Tibial nerve (tissue), 4 donors: ENCODE measurements at regions not wholly inside any gene's neighbourhood (a gene's known extent, or its start where the extent isn't known, plus 50 kb on each side); places are given as distances from the start of the nearest gene placed in this dataset.

ENCODE experiments used
- EP300 ChIP-seq, 2 donors: sonication (generic); formaldehyde crosslinking; IDR thresholded peaks; one replicate each; pipeline ENCODE4 v1.6.1; 2017; ENCODE audit warnings: antibody characterized with exemption in 2 of 2, mild to moderate bottlenecking in 1 of 2
- POLR2A ChIP-seq, 2 donors: fragments of 450-650 bp; IDR thresholded peaks; one replicate each; pipeline ENCODE4 v1.6.1; 2017; ENCODE audit warnings: antibody characterized with exemption in 2 of 2, mild to moderate bottlenecking in 2 of 2, moderate library complexity in 2 of 2
- TF ChIP-seq, protein P1 (sequence below), 5 experiments: fragments of 200-600 bp in 3 of 5; fragments of 450-650 bp in 2 of 5; sonication (generic) in 3 of 5; IDR thresholded peaks; one replicate each; pipeline ENCODE4 v1.5.1; 2016 to 2019; ENCODE audit warnings: antibody characterized with exemption in 5 of 5, mild to moderate bottlenecking in 3 of 5, moderate library complexity in 2 of 5

DNA sequence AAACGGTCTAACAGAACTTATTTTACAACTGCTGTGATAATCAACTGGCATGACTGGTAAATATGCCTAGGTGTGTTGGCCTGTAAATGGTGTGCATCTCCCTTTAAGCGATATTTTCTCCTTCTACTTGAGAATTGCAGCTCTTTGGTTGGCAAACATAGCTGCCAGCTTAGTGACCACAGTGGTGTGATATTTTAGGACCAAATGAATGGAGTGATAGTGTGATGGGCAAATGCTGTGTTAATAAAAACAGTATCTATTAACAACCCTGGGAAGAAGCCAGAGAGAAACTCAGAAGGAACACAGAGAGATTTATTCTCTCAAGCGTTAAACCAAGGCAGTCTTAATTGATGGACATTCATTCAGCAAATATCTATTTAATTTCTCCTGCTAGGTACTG, 278.4 kb downstream of the AACS start:
- TF ChIP-seq, protein P1, sequence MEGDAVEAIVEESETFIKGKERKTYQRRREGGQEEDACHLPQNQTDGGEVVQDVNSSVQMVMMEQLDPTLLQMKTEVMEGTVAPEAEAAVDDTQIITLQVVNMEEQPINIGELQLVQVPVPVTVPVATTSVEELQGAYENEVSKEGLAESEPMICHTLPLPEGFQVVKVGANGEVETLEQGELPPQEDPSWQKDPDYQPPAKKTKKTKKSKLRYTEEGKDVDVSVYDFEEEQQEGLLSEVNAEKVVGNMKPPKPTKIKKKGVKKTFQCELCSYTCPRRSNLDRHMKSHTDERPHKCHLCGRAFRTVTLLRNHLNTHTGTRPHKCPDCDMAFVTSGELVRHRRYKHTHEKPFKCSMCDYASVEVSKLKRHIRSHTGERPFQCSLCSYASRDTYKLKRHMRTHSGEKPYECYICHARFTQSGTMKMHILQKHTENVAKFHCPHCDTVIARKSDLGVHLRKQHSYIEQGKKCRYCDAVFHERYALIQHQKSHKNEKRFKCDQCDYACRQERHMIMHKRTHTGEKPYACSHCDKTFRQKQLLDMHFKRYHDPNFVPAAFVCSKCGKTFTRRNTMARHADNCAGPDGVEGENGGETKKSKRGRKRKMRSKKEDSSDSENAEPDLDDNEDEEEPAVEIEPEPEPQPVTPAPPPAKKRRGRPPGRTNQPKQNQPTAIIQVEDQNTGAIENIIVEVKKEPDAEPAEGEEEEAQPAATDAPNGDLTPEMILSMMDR (IDR thresholded peaks at IDR 0.05): no peak
- TF ChIP-seq POLR2A (IDR thresholded peaks at IDR 0.05) (no peak), EP300 (IDR thresholded peaks at IDR 0.05) (no peak)
